ENCODE measurements at regions not wholly inside any gene's neighbourhood (a gene's known extent, or its start where the extent isn't known, plus 50 kb on each side); places are given as distances from the start of the nearest gene placed in this dataset.

DNA sequence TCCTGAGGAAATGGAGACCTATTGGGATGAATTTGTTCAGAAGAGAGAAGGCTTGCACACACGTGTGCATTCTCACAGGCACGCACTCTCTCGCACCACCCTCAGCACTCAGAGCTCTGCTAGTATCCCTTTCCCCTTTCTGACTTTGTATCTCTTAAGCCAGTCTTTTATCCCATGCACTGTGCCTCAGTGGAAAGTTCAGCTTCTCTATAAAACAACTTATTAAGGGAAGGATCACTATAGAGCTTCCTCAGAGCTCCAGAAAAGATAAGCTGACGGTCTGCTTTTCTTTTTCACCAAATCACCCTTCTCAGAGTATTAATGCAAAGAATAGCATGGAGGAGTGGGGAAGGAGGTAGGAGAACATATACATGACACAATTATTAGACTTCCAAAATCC lies 207.8 kb downstream of the ENC1 start:
- TF ChIP-seq ELF1 (IDR thresholded peaks at IDR 0.05; ENCODE audit: borderline replicate concordance, low read depth) = no peak
- no peak for TF ChIP-seq POLR2A (IDR thresholded peaks at IDR 0.05; ENCODE audit: borderline replicate concordance, extremely low read depth, insufficient read depth, insufficient read length)
